ENCODE measurements at regions not wholly inside any gene's neighbourhood (a gene's known extent, or its start where the extent isn't known, plus 50 kb on each side); places are given as distances from the start of the nearest gene placed in this dataset.

GRCh38 chr4:81845273-81845672, 373.6 kb upstream of the RASGEF1B start:
- TF ChIP-seq CTCF (IDR thresholded peaks at IDR 0.05) = no peak
- TF ChIP-seq POLR2A (IDR thresholded peaks at IDR 0.05) = no peak
